Endothelial cell of umbilical vein (primary cell): ENCODE measurements at regions not wholly inside any gene's neighbourhood (a gene's known extent, or its start where the extent isn't known, plus 50 kb on each side); places are given as distances from the start of the nearest gene placed in this dataset.
"Not testable (repeated sequence)": the region's sequence is repeated elsewhere in the genome, so short reads cannot be mapped to it uniquely, and the experiment has no call there.

Experiments
- BruUV-seq: library from RNA; stranded (reverse); fragments of 400-500 nt; replicated peaks from 2 replicates; lab custom pipeline; 2021; lab: Mats Ljungman, UMichigan
- CTCF ChIA-PET: fragments of 300-600, 350-600 bp; sonication (Branson Sonifier 250); formaldehyde crosslinking; loops from one replicate; lab custom pipeline; 2021; ENCODE audit warnings: antibody characterized with exemption, inconsistent platforms; lab: Charles Lee
- POLR2A ChIA-PET: fragments of 300-600, 350-600 bp; sonication (Branson Sonifier 250); formaldehyde crosslinking; loops from one replicate; lab custom pipeline; 2021; ENCODE audit warnings: antibody characterized with exemption, inconsistent platforms; lab: Charles Lee
- DNase-seq: peaks from one replicate; pipeline ENCODE4 v3.0.0-alpha.2; 2011; ENCODE audit warnings: low read depth, low spot score
- FAIRE-seq: peaks from 2 replicates; lab custom pipeline; 2011; peaks lifted over from hg19 to GRCh38; lab: Jason Lieb, UNC
- H2AFZ ChIP-seq: 2 replicates; pipeline ENCODE4 v1.6.0; 2012; ENCODE audit warnings: low read depth, low read length, control low read depth, inconsistent platforms
- H3K27ac ChIP-seq: 2 replicates; pipeline ENCODE4 v1.5.1; 2011; ENCODE audit warnings: low read depth, mild to moderate bottlenecking, control low read depth, low read length, moderate library complexity; ENCODE audit not compliant: insufficient read depth
- H3K27me3 ChIP-seq, 2 experiments: 2 replicates each; pipeline versions ENCODE4 v1.6.0 to v1.6.1; 2011; ENCODE audit warnings: low read length in 2 of 2, mixed read lengths in 1 of 2; ENCODE audit not compliant: control insufficient read depth in 2 of 2, insufficient read depth in 2 of 2
- H3K36me3 ChIP-seq, 2 experiments: 2 replicates in 1 of 2; 3 replicates in 1 of 2; pipeline ENCODE4 v1.5.1; 2011; ENCODE audit warnings: low read length in 2 of 2, mild to moderate bottlenecking in 1 of 2, moderate library complexity in 1 of 2; ENCODE audit not compliant: control insufficient read depth in 2 of 2, insufficient read depth in 2 of 2; ENCODE audit errors: extremely low read depth in 1 of 2
- H3K4me1 ChIP-seq: 3 replicates; pipeline ENCODE4 v1.5.1; 2011; ENCODE audit warnings: mild to moderate bottlenecking, low read length; ENCODE audit not compliant: control insufficient read depth, insufficient read depth; ENCODE audit errors: extremely low read depth
- H3K4me2 ChIP-seq: 2 replicates; pipeline ENCODE4 v1.6.1; 2011; ENCODE audit warnings: low read length, control low read depth, mixed read lengths; ENCODE audit not compliant: insufficient read depth
- H3K4me3 ChIP-seq, 3 experiments: fragments of 200-600 bp in 1 of 3; sonication (generic), shearing (Covaris generic) in 1 of 3; replicated peaks in 1 of 3; 2 replicates each; pipeline ENCODE4 v1.5.1; 2011 to 2016; ENCODE audit warnings: control low read depth in 3 of 3, low read length in 3 of 3, mild to moderate bottlenecking in 2 of 3, inconsistent platforms in 1 of 3, low read depth in 1 of 3, moderate library complexity in 1 of 3; ENCODE audit not compliant: insufficient read depth in 1 of 3
- H3K79me2 ChIP-seq: 2 replicates; pipeline ENCODE4 v1.6.0; 2012; ENCODE audit warnings: low read length, inconsistent platforms; ENCODE audit not compliant: control insufficient read depth, insufficient read depth
- H3K9ac ChIP-seq: replicated peaks from 2 replicates; pipeline ENCODE3; 2011; ENCODE audit warnings: low read length, control low read depth; ENCODE audit not compliant: insufficient read depth; ENCODE audit errors: extremely low read depth
- H3K9me1 ChIP-seq: replicated peaks from 3 replicates; pipeline ENCODE4 v1.6.0; 2011; ENCODE audit warnings: mild to moderate bottlenecking, low read length; ENCODE audit not compliant: control insufficient read depth, insufficient read depth; ENCODE audit errors: extremely low read depth
- H3K9me3 ChIP-seq: replicated peaks from 2 replicates; pipeline ENCODE4 v1.5.1; 2012; ENCODE audit warnings: low read length, inconsistent platforms; ENCODE audit not compliant: control insufficient read depth, insufficient read depth
- H4K20me1 ChIP-seq: replicated peaks from 2 replicates; pipeline ENCODE3; 2011; ENCODE audit warnings: mild to moderate bottlenecking, low read length; ENCODE audit not compliant: control insufficient read depth, insufficient read depth; ENCODE audit errors: extremely low read depth
- dilution Hi-C: fragments of 300-500 bp; cut with MboI; formaldehyde crosslinking; loops from one replicate; pipeline ENCODE4 v1.15.0; 2019; ENCODE audit warnings: low sequenced_read_pairs; ENCODE audit not compliant: extremely low pct_ligation_motif_present
- intact Hi-C: fragments of 100-400 bp; cut with micrococcal nuclease; formaldehyde crosslinking; loops from one replicate; pipeline ENCODE4 v1.10.0; 2022

DNA sequence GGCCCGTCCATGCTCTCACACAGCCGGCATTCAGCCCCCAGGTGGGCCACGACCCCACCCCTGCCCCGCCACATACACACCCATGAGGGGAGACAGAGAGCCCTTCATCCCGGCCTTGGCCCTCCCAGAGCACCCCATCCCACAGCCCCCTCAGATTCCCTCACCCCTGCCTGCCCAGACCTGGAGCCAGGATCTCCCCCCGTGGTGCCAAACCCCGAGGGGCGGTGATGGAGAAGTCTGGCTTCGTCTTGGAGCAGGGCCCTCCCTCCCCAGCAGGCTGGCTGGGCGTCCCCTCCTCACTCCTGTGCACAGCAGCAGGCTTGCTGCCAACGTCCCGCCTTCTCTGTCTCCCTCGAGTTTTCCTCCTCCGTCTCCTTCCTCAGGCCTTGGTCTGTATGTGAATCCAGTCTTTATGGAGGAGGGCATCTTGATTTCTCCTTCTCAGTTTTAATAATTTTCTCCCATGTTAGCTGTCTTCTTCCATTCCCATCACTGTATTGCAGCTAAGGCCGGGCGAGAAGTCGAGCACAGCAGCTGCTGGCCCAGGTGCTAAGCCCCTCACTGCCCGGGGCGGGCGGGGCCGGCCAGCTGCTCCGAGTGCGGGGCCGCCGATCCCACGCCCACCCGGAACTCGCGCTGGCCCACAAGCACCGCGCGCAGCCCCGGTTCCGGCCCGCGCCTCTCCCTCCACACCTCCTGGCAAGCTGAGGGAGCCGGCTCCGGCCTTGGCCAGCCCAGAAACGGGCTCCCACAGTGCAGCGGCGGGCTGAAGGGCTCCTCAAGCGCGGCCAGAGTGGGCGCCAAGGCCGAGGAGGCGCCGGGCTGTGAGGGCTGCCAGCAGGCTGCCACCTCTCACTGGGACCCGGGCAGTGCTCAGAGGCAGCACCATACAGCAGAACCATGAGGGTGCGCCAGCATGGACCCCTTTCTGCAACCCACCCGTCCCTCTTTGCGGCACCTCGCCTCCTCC lies 183.6 kb downstream of the TBC1D2B start:
- H3K4me2 ChIP-seq, H3K27ac ChIP-seq, CTCF ChIA-PET, FAIRE-seq, H4K20me1 ChIP-seq, H2AFZ ChIP-seq, dilution Hi-C loops, DNase-seq, H3K4me1 ChIP-seq, H3K36me3 ChIP-seq, BruUV-seq, H3K9me3 ChIP-seq, H3K9me1 ChIP-seq, intact Hi-C loops, H3K79me2 ChIP-seq, H3K27me3 ChIP-seq, H3K9ac ChIP-seq, POLR2A ChIA-PET, H3K4me3 ChIP-seq: not testable (repeated sequence)

DNA sequence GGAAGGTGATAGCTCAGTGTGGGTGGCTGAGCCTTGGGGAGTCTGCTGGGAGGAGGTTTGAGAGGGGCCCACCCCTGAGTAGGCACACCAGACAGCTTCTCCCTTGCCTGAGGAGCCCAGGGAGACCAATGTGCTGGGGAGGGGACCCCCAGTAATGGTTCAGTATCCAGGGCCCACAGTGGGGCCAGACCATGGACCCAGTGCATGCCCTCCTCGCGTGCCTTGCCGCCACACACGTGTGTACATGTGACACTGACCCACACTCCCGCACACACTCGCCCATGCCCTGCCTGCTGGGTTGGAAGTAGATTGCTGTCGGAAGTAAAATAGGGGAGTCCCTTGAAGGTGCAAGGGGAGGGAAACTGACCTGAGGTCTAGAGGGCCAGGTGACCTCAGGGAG lies 184.3 kb downstream of the TBC1D2B start:
- BruUV-seq, FAIRE-seq, POLR2A ChIA-PET, H4K20me1 ChIP-seq, CTCF ChIA-PET, H3K79me2 ChIP-seq, H3K27ac ChIP-seq, H3K9ac ChIP-seq, H2AFZ ChIP-seq, H3K9me1 ChIP-seq, intact Hi-C loops, H3K4me1 ChIP-seq, H3K4me3 ChIP-seq, H3K9me3 ChIP-seq, dilution Hi-C loops, DNase-seq, H3K27me3 ChIP-seq, H3K4me2 ChIP-seq, H3K36me3 ChIP-seq: not testable (repeated sequence)
